Kidney epithelial cell (primary cell): ENCODE measurements at regions not wholly inside any gene's neighbourhood (a gene's known extent, or its start where the extent isn't known, plus 50 kb on each side); places are given as distances from the start of the nearest gene placed in this dataset.

Experiments
- DNase-seq: peaks from one replicate; pipeline ENCODE4 v3.0.0-alpha.2; 2010; ENCODE audit warnings: low read depth
- H3K27me3 ChIP-seq: 2 replicates; pipeline ENCODE4 v1.6.0; 2011; ENCODE audit warnings: low read length; ENCODE audit not compliant: control insufficient read depth, insufficient read depth
- H3K36me3 ChIP-seq: 2 replicates; pipeline ENCODE4 v1.5.1; 2011; ENCODE audit warnings: low read length; ENCODE audit not compliant: control insufficient read depth, insufficient read depth
- H3K4me3 ChIP-seq: 2 replicates; pipeline ENCODE4 v1.5.1; 2011; ENCODE audit warnings: low read depth, mild to moderate bottlenecking, control low read depth, low read length
- TF ChIP-seq, protein P1 (sequence below): IDR thresholded peaks from 2 replicates; pipeline ENCODE4 v1.5.1; 2011; ENCODE audit warnings: mild to moderate bottlenecking, moderate library complexity, low read length, control low read depth, inconsistent platforms; ENCODE audit not compliant: insufficient read depth, poor library complexity, severe bottlenecking

GRCh38 chrX:115892787-115893671 lies 277.5 kb upstream of the AGTR2 start:
- Histone ChIP-seq H3K36me3 (no peaks in the 10 kb centered on the region), H3K27me3 (peaks cover 7% of the 10 kb centered on the region), H3K4me3 (peak overlapping the region; percentile 17)
- peak; percentile 29 for DNase-seq
- TF ChIP-seq, protein P1, sequence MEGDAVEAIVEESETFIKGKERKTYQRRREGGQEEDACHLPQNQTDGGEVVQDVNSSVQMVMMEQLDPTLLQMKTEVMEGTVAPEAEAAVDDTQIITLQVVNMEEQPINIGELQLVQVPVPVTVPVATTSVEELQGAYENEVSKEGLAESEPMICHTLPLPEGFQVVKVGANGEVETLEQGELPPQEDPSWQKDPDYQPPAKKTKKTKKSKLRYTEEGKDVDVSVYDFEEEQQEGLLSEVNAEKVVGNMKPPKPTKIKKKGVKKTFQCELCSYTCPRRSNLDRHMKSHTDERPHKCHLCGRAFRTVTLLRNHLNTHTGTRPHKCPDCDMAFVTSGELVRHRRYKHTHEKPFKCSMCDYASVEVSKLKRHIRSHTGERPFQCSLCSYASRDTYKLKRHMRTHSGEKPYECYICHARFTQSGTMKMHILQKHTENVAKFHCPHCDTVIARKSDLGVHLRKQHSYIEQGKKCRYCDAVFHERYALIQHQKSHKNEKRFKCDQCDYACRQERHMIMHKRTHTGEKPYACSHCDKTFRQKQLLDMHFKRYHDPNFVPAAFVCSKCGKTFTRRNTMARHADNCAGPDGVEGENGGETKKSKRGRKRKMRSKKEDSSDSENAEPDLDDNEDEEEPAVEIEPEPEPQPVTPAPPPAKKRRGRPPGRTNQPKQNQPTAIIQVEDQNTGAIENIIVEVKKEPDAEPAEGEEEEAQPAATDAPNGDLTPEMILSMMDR = peak; percentile 23

- Histone ChIP-seq H3K4me3 (no peak overlapping the region), H3K27me3 (peaks cover 7% of the 10 kb centered on the region), H3K36me3 (no peaks in the 10 kb centered on the region)
- TF ChIP-seq, protein P1 = peak; percentile 19
- DNase-seq = no peak
These were observed 276.5 kb upstream of the AGTR2 start for GRCh38 chrX:115894087-115894486.

GRCh38 chrX:115895678-115896329 lies 274.7 kb upstream of the AGTR2 start:
- no peak for DNase-seq
- TF ChIP-seq, protein P1 = no peak
- Histone ChIP-seq H3K27me3 (peaks cover 9% of the 10 kb centered on the region), H3K36me3 (no peaks in the 10 kb centered on the region), H3K4me3 (no peak overlapping the region)

DNA sequence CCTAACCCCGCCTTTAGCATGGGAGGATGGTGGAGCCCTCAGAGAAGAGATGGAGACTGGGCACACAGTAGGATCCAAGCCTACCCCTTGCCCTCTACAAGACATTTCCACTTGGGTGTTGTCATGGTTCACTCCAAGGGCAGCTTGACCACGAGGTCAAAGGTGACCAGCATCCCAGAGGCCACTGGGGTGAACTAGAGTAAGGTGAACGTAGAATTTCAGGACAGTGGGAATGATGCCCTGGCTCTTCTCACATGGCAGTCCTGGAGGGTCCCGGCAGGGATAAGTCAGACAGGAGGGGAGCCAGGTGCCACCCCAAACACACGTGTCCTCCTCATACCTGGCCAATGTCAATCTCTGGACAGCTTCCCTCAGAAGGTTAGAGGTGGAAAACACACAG lies 274.2 kb upstream of the AGTR2 start:
- TF ChIP-seq, protein P1 = no peak
- Histone ChIP-seq H3K27me3 (peaks cover 12% of the 10 kb centered on the region), H3K4me3 (no peak overlapping the region)

DNA sequence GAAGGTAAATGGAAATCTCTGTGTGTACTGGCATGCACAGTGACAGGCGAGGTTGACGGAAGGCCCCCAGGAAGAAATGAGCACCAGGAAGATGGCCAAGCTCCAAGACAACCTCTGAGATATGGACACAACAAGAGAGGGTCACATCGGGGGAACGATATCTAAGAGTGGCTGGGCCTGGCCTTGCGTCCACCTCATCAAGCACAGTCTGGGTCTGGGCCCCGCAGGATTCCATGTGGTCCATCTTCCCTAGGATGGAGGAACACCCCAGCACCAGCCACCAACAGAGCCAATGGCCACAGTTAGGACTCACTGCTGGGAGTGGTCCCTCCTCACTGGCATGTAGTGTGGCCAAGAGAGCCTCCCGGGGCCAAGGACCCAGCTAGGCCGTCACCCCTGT lies 272.6 kb upstream of the AGTR2 start:
- no peaks in the 10 kb centered on the region for H3K36me3 ChIP-seq
- peaks cover 7% of the 10 kb centered on the region for H3K27me3 ChIP-seq
- no peak for DNase-seq
- H3K4me3 ChIP-seq = no peak overlapping the region
- TF ChIP-seq, protein P1 = no peak

More for the DNA sequence above, 274.2 kb upstream of the AGTR2 start:
- no peak for DNase-seq
- no peaks in the 10 kb centered on the region for H3K36me3 ChIP-seq
